ENCODE measurements at regions not wholly inside any gene's neighbourhood (a gene's known extent, or its start where the extent isn't known, plus 50 kb on each side); places are given as distances from the start of the nearest gene placed in this dataset.

DNA sequence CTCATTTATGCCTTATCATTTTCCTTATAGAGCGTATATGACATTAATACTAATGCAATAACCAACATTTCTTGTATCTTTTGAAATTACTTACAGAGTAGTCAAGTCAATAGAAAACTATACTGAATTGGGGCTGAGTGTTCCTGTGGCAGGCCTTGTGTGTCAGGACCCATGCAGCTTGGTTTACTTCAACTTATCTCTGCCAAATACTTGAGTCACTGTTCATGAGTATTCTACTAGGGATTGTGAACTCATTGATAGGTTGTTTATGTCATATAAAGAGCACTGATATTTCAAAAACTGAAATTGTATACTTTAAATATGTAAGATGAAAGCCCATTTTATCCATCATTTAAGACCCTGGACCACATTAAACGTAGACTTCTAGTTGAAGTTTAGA lies 688.6 kb upstream of the SLITRK1 start:
- Histone ChIP-seq H3K4me1 (no peaks in the 10 kb centered on the region), H3K36me3 (no peaks in the 10 kb centered on the region), H3K9me3 (no peaks in the 10 kb centered on the region), H3K27me3 (no peaks in the 10 kb centered on the region), H3K4me3 (no peak overlapping the region), H3K27ac (no peak overlapping the region)
- WGBS, 2 donors (ENCODE audit: low coverage in 1 of 2): 71 to 76% methylated on average over 2 of the region's 2 CpGs
- intact Hi-C loops (cut with DNase I; ENCODE audit: low total_unique reads): no loop called here
- DNase-seq: no peak
- TF ChIP-seq EP300 (IDR thresholded peaks at IDR 0.05; ENCODE audit: low read depth) (no peak), POLR2A (IDR thresholded peaks at IDR 0.05) (no peak), POLR2AphosphoS5 (IDR thresholded peaks at IDR 0.05) (no peak)
- TF ChIP-seq, protein P1, sequence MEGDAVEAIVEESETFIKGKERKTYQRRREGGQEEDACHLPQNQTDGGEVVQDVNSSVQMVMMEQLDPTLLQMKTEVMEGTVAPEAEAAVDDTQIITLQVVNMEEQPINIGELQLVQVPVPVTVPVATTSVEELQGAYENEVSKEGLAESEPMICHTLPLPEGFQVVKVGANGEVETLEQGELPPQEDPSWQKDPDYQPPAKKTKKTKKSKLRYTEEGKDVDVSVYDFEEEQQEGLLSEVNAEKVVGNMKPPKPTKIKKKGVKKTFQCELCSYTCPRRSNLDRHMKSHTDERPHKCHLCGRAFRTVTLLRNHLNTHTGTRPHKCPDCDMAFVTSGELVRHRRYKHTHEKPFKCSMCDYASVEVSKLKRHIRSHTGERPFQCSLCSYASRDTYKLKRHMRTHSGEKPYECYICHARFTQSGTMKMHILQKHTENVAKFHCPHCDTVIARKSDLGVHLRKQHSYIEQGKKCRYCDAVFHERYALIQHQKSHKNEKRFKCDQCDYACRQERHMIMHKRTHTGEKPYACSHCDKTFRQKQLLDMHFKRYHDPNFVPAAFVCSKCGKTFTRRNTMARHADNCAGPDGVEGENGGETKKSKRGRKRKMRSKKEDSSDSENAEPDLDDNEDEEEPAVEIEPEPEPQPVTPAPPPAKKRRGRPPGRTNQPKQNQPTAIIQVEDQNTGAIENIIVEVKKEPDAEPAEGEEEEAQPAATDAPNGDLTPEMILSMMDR (IDR thresholded peaks at IDR 0.05): no peak
- in situ Hi-C loops (cut with MboI; ENCODE audit: low pct_ligation_motif_present in 1 of 4, low pct_unique_long_range_greater_than_20kb in 1 of 4, low sequenced_read_pairs in 3 of 4): no loop called here

DNA sequence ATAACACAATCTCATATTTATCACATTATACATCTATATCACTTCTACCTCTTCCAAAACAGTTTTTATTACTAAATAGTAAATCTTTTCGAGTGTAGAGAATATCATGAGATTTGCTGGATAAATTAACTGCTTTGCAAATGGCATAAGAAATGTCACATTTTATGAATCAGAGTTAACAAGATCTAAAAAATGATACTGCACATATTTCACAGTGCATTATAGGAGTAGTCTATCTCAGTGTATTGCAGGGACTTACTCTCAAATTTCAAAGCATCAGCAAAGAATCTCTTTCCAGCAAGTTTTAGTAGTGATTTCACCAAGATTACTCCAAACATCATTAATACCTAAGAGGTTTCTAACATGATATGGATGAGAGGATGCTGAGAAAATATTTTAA lies 687.1 kb upstream of the SLITRK1 start:
- DNase-seq: no peak
- 36 to 44% methylated on average over 1 of the region's 1 CpG for WGBS, 2 donors (ENCODE audit: low coverage in 1 of 2)
- no peaks in the 10 kb centered on the region for H3K4me1 ChIP-seq
- no peaks in the 10 kb centered on the region for H3K27me3 ChIP-seq
- intact Hi-C loops (cut with DNase I; ENCODE audit: low total_unique reads) (no loop called here), in situ Hi-C loops (cut with MboI; ENCODE audit: low pct_ligation_motif_present in 1 of 4, low pct_unique_long_range_greater_than_20kb in 1 of 4, low sequenced_read_pairs in 3 of 4) (no loop called here)
- H3K27ac ChIP-seq: no peak overlapping the region
- H3K36me3 ChIP-seq: no peaks in the 10 kb centered on the region
- no peaks in the 10 kb centered on the region for H3K9me3 ChIP-seq
- TF ChIP-seq, protein P1 (IDR thresholded peaks at IDR 0.05): no peak
- H3K4me3 ChIP-seq: no peak overlapping the region

DNA sequence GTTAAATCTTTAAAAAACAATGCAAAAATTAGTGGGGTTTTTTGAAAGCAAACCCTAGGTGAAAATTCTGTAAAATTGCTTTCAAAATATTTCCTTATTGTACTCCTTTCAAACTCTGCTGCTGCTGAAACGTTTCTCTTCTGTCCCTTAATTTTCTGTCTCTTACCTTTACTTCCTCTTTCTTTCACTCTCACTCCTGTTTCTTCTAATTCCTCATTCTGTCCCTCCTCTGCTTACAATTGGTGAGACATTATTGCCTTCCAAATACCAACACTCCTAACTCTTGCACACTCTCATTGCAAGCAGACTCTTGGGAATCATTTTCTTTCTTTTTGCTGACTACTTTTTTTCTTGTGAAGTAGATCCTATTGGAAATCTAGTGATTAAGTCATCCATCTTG lies 685.6 kb upstream of the SLITRK1 start:
- in situ Hi-C loops (cut with MboI; ENCODE audit: low pct_ligation_motif_present in 1 of 4, low pct_unique_long_range_greater_than_20kb in 1 of 4, low sequenced_read_pairs in 3 of 4) (no loop called here), intact Hi-C loops (cut with DNase I; ENCODE audit: low total_unique reads) (no loop called here)
- TF ChIP-seq EP300 (IDR thresholded peaks at IDR 0.05; ENCODE audit: low read depth): no peak
- no peak for TF ChIP-seq POLR2A (IDR thresholded peaks at IDR 0.05)
- TF ChIP-seq, protein P1 (IDR thresholded peaks at IDR 0.05): no peak
- no peak for TF ChIP-seq POLR2AphosphoS5 (IDR thresholded peaks at IDR 0.05)
- Histone ChIP-seq H3K4me1 (no peaks in the 10 kb centered on the region), H3K27ac (no peak overlapping the region), H3K4me3 (no peak overlapping the region), H3K36me3 (no peaks in the 10 kb centered on the region), H3K9me3 (no peaks in the 10 kb centered on the region), H3K27me3 (no peaks in the 10 kb centered on the region)
- 26 to 45% methylated on average over 1 of the region's 1 CpG for WGBS, 2 donors (ENCODE audit: low coverage in 1 of 2)
- DNase-seq: no peak

DNA sequence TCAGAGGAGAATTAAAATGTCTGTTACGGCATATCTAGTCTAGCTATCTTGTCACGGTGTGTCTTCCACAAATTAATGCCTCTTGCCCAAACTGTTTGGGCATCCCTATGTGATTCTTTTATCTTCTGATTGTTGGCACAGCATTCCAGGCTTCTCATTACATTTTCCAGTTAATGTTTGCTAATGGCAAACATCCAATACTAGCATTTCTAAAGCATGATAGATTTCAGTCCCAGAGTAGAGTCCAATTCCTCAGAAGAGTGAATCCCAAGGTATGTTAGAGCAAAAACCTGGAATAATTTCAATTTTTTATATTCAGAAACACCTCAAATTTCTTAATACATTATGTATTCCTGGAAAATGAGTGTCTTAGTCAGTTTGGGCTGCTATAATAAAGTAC lies 684.5 kb upstream of the SLITRK1 start:
- 90 to 94% methylated on average over 2 of the region's 2 CpGs for WGBS, 2 donors (ENCODE audit: low coverage in 1 of 2)
- in situ Hi-C loops (cut with MboI; ENCODE audit: low pct_ligation_motif_present in 1 of 4, low pct_unique_long_range_greater_than_20kb in 1 of 4, low sequenced_read_pairs in 3 of 4) (no loop called here), intact Hi-C loops (cut with DNase I; ENCODE audit: low total_unique reads) (no loop called here)
- H3K4me1 ChIP-seq: no peaks in the 10 kb centered on the region
- no peak for DNase-seq
- H3K27me3 ChIP-seq: no peaks in the 10 kb centered on the region
- no peak for TF ChIP-seq POLR2A (IDR thresholded peaks at IDR 0.05)
- TF ChIP-seq POLR2AphosphoS5 (IDR thresholded peaks at IDR 0.05): no peak
- TF ChIP-seq EP300 (IDR thresholded peaks at IDR 0.05; ENCODE audit: low read depth): no peak
- TF ChIP-seq, protein P1 (IDR thresholded peaks at IDR 0.05): no peak
- no peaks in the 10 kb centered on the region for H3K36me3 ChIP-seq
- no peaks in the 10 kb centered on the region for H3K9me3 ChIP-seq
- no peak overlapping the region for H3K4me3 ChIP-seq
- no peak overlapping the region for H3K27ac ChIP-seq
